B cell (primary cell): ENCODE measurements at regions not wholly inside any gene's neighbourhood (a gene's known extent, or its start where the extent isn't known, plus 50 kb on each side); places are given as distances from the start of the nearest gene placed in this dataset.

Experiments used
- ATAC-seq: fragments of 200-7000 bp; cut with Tn5 transposase; one replicate; pipeline ENCODE4 v1.10.0; 2021; ENCODE audit warnings: low read depth, mild to moderate bottlenecking, moderate number of reproducible peaks, moderate library complexity
- CTCF ChIA-PET: fragments of 350-600 bp; sonication (Branson Sonifier 250); formaldehyde crosslinking; loops from one replicate; lab custom pipeline; 2021; ENCODE audit warnings: antibody characterized with exemption, inconsistent platforms; lab: Charles Lee
- POLR2A ChIA-PET: fragments of 350-600 bp; sonication (Branson Sonifier 250); formaldehyde crosslinking; loops from one replicate; lab custom pipeline; 2021; ENCODE audit warnings: antibody characterized with exemption; lab: Charles Lee
- DNase-seq: peaks from one replicate; pipeline ENCODE4 v3.0.0; 2013
- H2AFZ ChIP-seq: 2 replicates; pipeline ENCODE4 v1.6.1; 2012; ENCODE audit warnings: mild to moderate bottlenecking, low read depth, low read length; ENCODE audit not compliant: insufficient read depth, poor library complexity, severe bottlenecking
- H3K27ac ChIP-seq, 2 donors: 1 replicate in 1 of 2; 2 replicates in 1 of 2; pipeline ENCODE4 v1.5.1; 2012 to 2013; ENCODE audit warnings: low read length in 2 of 2, mild to moderate bottlenecking in 2 of 2, moderate library complexity in 1 of 2
- H3K27me3 ChIP-seq, 4 experiments: fragments of 200-600 bp in 1 of 4; sonication (generic) in 1 of 4; replicated peaks in 1 of 4; 1 replicate in 2 of 4; 2 replicates in 2 of 4; pipeline versions ENCODE4 v1.6.1 to v1.7.0; 2013 to 2016; ENCODE audit warnings: low read length in 3 of 4, mild to moderate bottlenecking in 2 of 4, mixed read lengths in 1 of 4, moderate library complexity in 1 of 4; ENCODE audit not compliant: insufficient read depth in 4 of 4, control insufficient read depth in 3 of 4; ENCODE audit errors: control extremely low read depth in 1 of 4
- H3K36me3 ChIP-seq, 2 experiments: replicated peaks in 1 of 2; 1 replicate in 1 of 2; 2 replicates in 1 of 2; pipeline versions ENCODE4 v1.6.1 to v1.7.1; 2013; ENCODE audit warnings: low read length in 1 of 2; ENCODE audit not compliant: insufficient read depth in 2 of 2, control insufficient read depth in 1 of 2; ENCODE audit errors: control extremely low read depth in 1 of 2, extremely low read depth in 1 of 2
- H3K4me1 ChIP-seq, 2 donors: fragments of 200-600 bp in 1 of 2; sonication (generic) in 1 of 2; 1 replicate in 1 of 2; 2 replicates in 1 of 2; pipeline versions ENCODE4 v1.5.1 to v1.6.1; 2013 to 2017; ENCODE audit warnings: low read length in 2 of 2; ENCODE audit not compliant: control insufficient read depth in 2 of 2, insufficient read depth in 2 of 2
- H3K4me2 ChIP-seq: replicated peaks from 2 replicates; pipeline ENCODE3; 2012; ENCODE audit warnings: mild to moderate bottlenecking, low read depth, low read length; ENCODE audit not compliant: poor library complexity, severe bottlenecking
- H3K4me3 ChIP-seq, 5 experiments: fragments of 200-600 bp in 1 of 5; sonication (generic) in 1 of 5; 1 replicate in 3 of 5; 2 replicates in 2 of 5; pipeline versions ENCODE4 v1.5.1 to v1.7.0; 2011 to 2016; ENCODE audit warnings: low read length in 4 of 5, mild to moderate bottlenecking in 4 of 5, low read depth in 2 of 5, control low read depth in 1 of 5, moderate library complexity in 1 of 5; ENCODE audit not compliant: insufficient read depth in 1 of 5; ENCODE audit errors: control extremely low read depth in 1 of 5, extremely low read depth in 1 of 5
- H3K79me2 ChIP-seq: fragments of 200-600 bp; sonication (generic); one replicate; pipeline ENCODE4 v1.6.0; 2016; ENCODE audit warnings: low read length; ENCODE audit not compliant: control insufficient read depth, insufficient read depth
- H3K9ac ChIP-seq: fragments of 200-600 bp; sonication (generic); 2 replicates; pipeline ENCODE4 v1.6.1; 2017; ENCODE audit warnings: mild to moderate bottlenecking, low read length, moderate library complexity
- H3K9me3 ChIP-seq, 3 donors: one replicate each; pipeline versions ENCODE4 v1.6.1 to v1.7.1; 2013; ENCODE audit warnings: low read length in 2 of 3; ENCODE audit not compliant: control insufficient read depth in 2 of 3, insufficient read depth in 1 of 3; ENCODE audit errors: control extremely low read depth in 1 of 3
- H4K20me1 ChIP-seq: 2 replicates; pipeline ENCODE4 v1.6.0; 2012; ENCODE audit warnings: mild to moderate bottlenecking, low read length; ENCODE audit not compliant: insufficient read depth, control insufficient read depth, poor library complexity, severe bottlenecking
- H3K27ac Mint-ChIP-seq: one replicate; pipeline ENCODE4 v1.8.0; 2021; ENCODE audit warnings: mixed read lengths
- H3K27me3 Mint-ChIP-seq: one replicate; pipeline ENCODE4 v1.8.0; 2021; ENCODE audit warnings: mixed read lengths
- H3K4me1 Mint-ChIP-seq: one replicate; pipeline ENCODE4 v1.8.0; 2021; ENCODE audit warnings: mixed read lengths
- H3K4me3 Mint-ChIP-seq: one replicate; pipeline ENCODE4 v1.8.0; 2021; ENCODE audit warnings: mixed read lengths
- H3K9me3 Mint-ChIP-seq: one replicate; pipeline ENCODE4 v1.8.0; 2022; ENCODE audit warnings: mixed read lengths; ENCODE audit not compliant: insufficient read depth
- EZH2 ChIP-seq: IDR thresholded peaks from 2 replicates; pipeline ENCODE4 v1.6.1; 2012; ENCODE audit warnings: borderline replicate concordance, low read depth, mild to moderate bottlenecking, moderate library complexity, low read length; ENCODE audit not compliant: insufficient read depth, poor library complexity, severe bottlenecking
- WGBS: methylation state at CpG from one replicate; pipeline ENCODE4 v1.1.5; 2013; ENCODE audit warnings: missing lambda C conversion rate; ENCODE audit not compliant: insufficient coverage; 5-methylcytosine and 5-hydroxymethylcytosine counted together
- intact Hi-C: fragments of 100-400 bp; cut with micrococcal nuclease; formaldehyde crosslinking; loops from one replicate; pipeline ENCODE4 v1.10.0; 2022
- TF ChIP-seq, protein P1 (sequence below): fragments of 200-600 bp; IDR thresholded peaks from one replicate; pipeline ENCODE4 v1.8.0; 2022; ENCODE audit warnings: antibody characterized with exemption, mild to moderate bottlenecking

DNA sequence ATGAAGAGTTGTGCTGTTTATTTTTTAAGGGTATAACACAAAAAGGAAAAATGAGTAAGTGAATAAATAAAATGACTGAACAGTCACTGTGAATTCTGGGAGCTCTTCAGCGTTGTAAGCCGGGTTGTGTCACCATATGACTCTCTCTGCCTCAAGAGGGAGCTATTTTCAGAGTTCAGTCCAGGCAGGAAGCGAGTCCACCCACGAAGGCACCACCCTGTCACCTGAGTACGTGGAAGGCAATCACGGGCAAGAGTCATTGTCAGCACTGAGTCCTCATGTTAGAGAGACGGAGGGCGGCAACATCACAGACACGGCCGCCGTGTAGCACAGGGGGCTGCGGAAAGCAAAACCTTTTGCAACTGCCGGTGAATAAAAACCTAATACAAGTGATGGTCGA is 227.6 kb downstream of the UTP18 start:
- H3K27me3 ChIP-seq, result peaks cover 0 to 4% (median 0%) of the 10 kb centered on the region in 4 experiments
- no peak for DNase-seq
- H4K20me1 ChIP-seq, result no peaks in the 10 kb centered on the region
- H3K4me2 ChIP-seq, result no peak overlapping the region
- no peak overlapping the region for H2AFZ ChIP-seq
- H3K9me3 ChIP-seq, result peaks cover 0 to 5% (median 0%) of the 10 kb centered on the region in 3 donors
- H3K27ac Mint-ChIP-seq, result no peak overlapping the region
- ATAC-seq, result no peak
- H3K36me3 ChIP-seq, result no peaks in the 10 kb centered on the region
- POLR2A ChIA-PET, result no interaction called here
- H3K4me3 Mint-ChIP-seq, result no peak overlapping the region
- no peaks in the 10 kb centered on the region for H3K4me1 ChIP-seq
- no peaks in the 10 kb centered on the region for H3K79me2 ChIP-seq
- 54% methylated on average over 12 of the region's 14 CpGs for WGBS
- TF ChIP-seq, protein P1, sequence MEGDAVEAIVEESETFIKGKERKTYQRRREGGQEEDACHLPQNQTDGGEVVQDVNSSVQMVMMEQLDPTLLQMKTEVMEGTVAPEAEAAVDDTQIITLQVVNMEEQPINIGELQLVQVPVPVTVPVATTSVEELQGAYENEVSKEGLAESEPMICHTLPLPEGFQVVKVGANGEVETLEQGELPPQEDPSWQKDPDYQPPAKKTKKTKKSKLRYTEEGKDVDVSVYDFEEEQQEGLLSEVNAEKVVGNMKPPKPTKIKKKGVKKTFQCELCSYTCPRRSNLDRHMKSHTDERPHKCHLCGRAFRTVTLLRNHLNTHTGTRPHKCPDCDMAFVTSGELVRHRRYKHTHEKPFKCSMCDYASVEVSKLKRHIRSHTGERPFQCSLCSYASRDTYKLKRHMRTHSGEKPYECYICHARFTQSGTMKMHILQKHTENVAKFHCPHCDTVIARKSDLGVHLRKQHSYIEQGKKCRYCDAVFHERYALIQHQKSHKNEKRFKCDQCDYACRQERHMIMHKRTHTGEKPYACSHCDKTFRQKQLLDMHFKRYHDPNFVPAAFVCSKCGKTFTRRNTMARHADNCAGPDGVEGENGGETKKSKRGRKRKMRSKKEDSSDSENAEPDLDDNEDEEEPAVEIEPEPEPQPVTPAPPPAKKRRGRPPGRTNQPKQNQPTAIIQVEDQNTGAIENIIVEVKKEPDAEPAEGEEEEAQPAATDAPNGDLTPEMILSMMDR, result no peak
- TF ChIP-seq EZH2, result no peak
- peaks cover 30% of the 10 kb centered on the region for H3K27me3 Mint-ChIP-seq
- H3K4me1 Mint-ChIP-seq, result no peaks in the 10 kb centered on the region
- intact Hi-C loops, result no loop called here
- no peak overlapping the region for H3K4me3 ChIP-seq
- H3K9me3 Mint-ChIP-seq, result no peaks in the 10 kb centered on the region
- CTCF ChIA-PET, result no interaction called here
- no peak overlapping the region for H3K9ac ChIP-seq
- H3K27ac ChIP-seq, result no peak overlapping the region

DNA sequence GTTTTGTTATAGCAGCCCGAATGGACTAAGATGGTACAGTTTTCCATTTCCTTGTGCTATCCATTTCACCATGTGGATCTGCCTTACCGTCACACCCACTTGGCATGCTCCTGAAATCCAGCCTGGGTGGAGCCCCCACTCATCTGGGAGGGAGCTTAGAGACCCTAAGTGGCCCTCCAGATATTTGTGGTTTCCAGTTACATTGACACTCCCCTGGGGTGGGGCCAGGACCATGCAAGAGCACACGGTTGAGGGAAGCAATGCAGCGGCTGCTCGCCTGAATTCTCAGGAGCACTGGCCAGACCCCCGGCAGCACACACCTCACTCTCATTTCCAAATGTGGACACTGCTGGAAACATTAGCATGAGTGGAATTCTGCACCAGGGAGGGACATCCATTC is 231.1 kb downstream of the UTP18 start:
- no peak overlapping the region for H2AFZ ChIP-seq
- no peak for ATAC-seq
- ChIA-PET CTCF (no interaction called here), POLR2A (no interaction called here)
- no peaks in the 10 kb centered on the region for H3K36me3 ChIP-seq
- Mint-ChIP-seq H3K4me3 (no peak overlapping the region), H3K27ac (no peak overlapping the region), H3K9me3 (no peaks in the 10 kb centered on the region), H3K4me1 (no peaks in the 10 kb centered on the region), H3K27me3 (peaks cover 27% of the 10 kb centered on the region)
- no peak for TF ChIP-seq EZH2
- TF ChIP-seq, protein P1, result no peak
- no CpG with 5 or more reads among the region's 6 CpGs for WGBS
- no peaks in the 10 kb centered on the region for H3K79me2 ChIP-seq
- no peaks in the 10 kb centered on the region for H3K4me1 ChIP-seq
- intact Hi-C loops, result no loop called here
- peaks cover 0 to 5% (median 0%) of the 10 kb centered on the region in 3 donors for H3K9me3 ChIP-seq
- H4K20me1 ChIP-seq, result no peaks in the 10 kb centered on the region
- H3K27me3 ChIP-seq, result peaks cover 0 to 4% (median 0%) of the 10 kb centered on the region in 4 experiments
- H3K27ac ChIP-seq, result no peak overlapping the region
- DNase-seq, result no peak
- H3K4me3 ChIP-seq, result no peak overlapping the region
- no peak overlapping the region for H3K9ac ChIP-seq
- H3K4me2 ChIP-seq, result no peak overlapping the region
